Left forelimb (tissue), 1 donor: ENCODE measurements at regions not wholly inside any gene's neighbourhood (a gene's known extent, or its start where the extent isn't known, plus 50 kb on each side); places are given as distances from the start of the nearest gene placed in this dataset.
"Not testable (repeated sequence)": the region's sequence is repeated elsewhere in the genome, so short reads cannot be mapped to it uniquely, and the experiment has no call there.

Experiments
- DNase-seq: peaks from one replicate; pipeline ENCODE4 v3.0.0-alpha.2; 2018; ENCODE audit warnings: low spot score

- DNase-seq, result no peak
These were observed 93.1 kb upstream of the TRPC7 start for GRCh38 chr5:136458481-136458880.

GRCh38 chr5:136457390-136458013, 92.2 kb upstream of the TRPC7 start:
- no peak for DNase-seq

GRCh38 chr5:136455409-136455808, 90.1 kb upstream of the TRPC7 start:
- DNase-seq, result no peak

GRCh38 chr5:136453986-136454758, 88.8 kb upstream of the TRPC7 start:
- DNase-seq, result no peak

- no peak for DNase-seq
These were observed 87.9 kb upstream of the TRPC7 start for GRCh38 chr5:136453199-136453598.

GRCh38 chr5:136447576-136447975, 82.2 kb upstream of the TRPC7 start:
- not testable (repeated sequence) for DNase-seq

- DNase-seq, result no peak
These were observed 81.2 kb upstream of the TRPC7 start for GRCh38 chr5:136446565-136446964.

- DNase-seq, result not testable (repeated sequence)
These were observed 78.8 kb upstream of the TRPC7 start for GRCh38 chr5:136444099-136444498.

- no peak for DNase-seq
These were observed 74.0 kb upstream of the TRPC7 start for GRCh38 chr5:136439367-136439766.

- no peak for DNase-seq
These were observed 70.7 kb upstream of the TRPC7 start for GRCh38 chr5:136435946-136436543.

GRCh38 chr5:136434795-136435194, 69.5 kb upstream of the TRPC7 start:
- DNase-seq, result no peak

GRCh38 chr5:136432705-136433104, 67.4 kb upstream of the TRPC7 start:
- no peak for DNase-seq

GRCh38 chr5:136430081-136430480, 64.7 kb upstream of the TRPC7 start:
- no peak for DNase-seq

- no peak for DNase-seq
These were observed 62.1 kb upstream of the TRPC7 start for GRCh38 chr5:136427426-136427825.

- no peak for DNase-seq
These were observed 60.6 kb upstream of the TRPC7 start for GRCh38 chr5:136425921-136426320.

GRCh38 chr5:136424835-136425584, 59.7 kb upstream of the TRPC7 start:
- DNase-seq, result peak; percentile 80

- DNase-seq, result no peak
These were observed 58.7 kb upstream of the TRPC7 start for GRCh38 chr5:136423944-136424606.

GRCh38 chr5:136420168-136420898, 55.0 kb upstream of the TRPC7 start:
- DNase-seq, result no peak

GRCh38 chr5:136418301-136418700, 53.0 kb upstream of the TRPC7 start:
- no peak for DNase-seq
